PC-3 (cell line): ENCODE measurements at regions not wholly inside any gene's neighbourhood (a gene's known extent, or its start where the extent isn't known, plus 50 kb on each side); places are given as distances from the start of the nearest gene placed in this dataset.

Experiments
- ATAC-seq: fragments of 200-7000 bp; cut with Tn5 transposase; 2 replicates; pipeline ENCODE4 v1.9.1; 2020; ENCODE audit warnings: mild to moderate bottlenecking, moderate library complexity
- BruUV-seq: library from RNA; stranded (reverse); fragments of 400-500 nt; replicated peaks from 2 replicates; lab custom pipeline; 2021; lab: Mats Ljungman, UMichigan
- CTCF ChIA-PET: fragments of 300-600 bp; sonication (Branson Sonifier 250); formaldehyde crosslinking; loops from one replicate; lab custom pipeline; 2022; ENCODE audit warnings: antibody characterized with exemption; lab: Charles Lee
- POLR2A ChIA-PET: fragments of 300-600 bp; sonication (Branson Sonifier 250); formaldehyde crosslinking; loops from one replicate; lab custom pipeline; 2022; ENCODE audit warnings: antibody characterized with exemption; ENCODE audit not compliant: unreplicated experiment; lab: Charles Lee
- DNase-seq: peaks from one replicate; pipeline ENCODE4 v3.0.0-alpha.2; 2015
- H2AFZ ChIP-seq: fragments of 300-600 bp; sonication (generic); 2 replicates; pipeline ENCODE4 v1.6.0; 2016; ENCODE audit warnings: antibody characterized with exemption, low read length
- H3F3A ChIP-seq: fragments of 300-600 bp; sonication (generic); one replicate; pipeline ENCODE4 v1.6.0; 2017; ENCODE audit warnings: antibody characterized with exemption, low read length, control low read depth, mild to moderate bottlenecking; ENCODE audit not compliant: unreplicated experiment
- H3K27ac ChIP-seq: fragments of 300-600 bp; sonication (generic); 2 replicates; pipeline ENCODE4 v1.5.1; 2016; ENCODE audit warnings: mild to moderate bottlenecking, low read length
- H3K27me3 ChIP-seq: fragments of 300-600 bp; sonication (generic); 2 replicates; pipeline ENCODE4 v1.6.1; 2016; ENCODE audit warnings: low read length, mixed read lengths
- H3K36me3 ChIP-seq: fragments of 300-600 bp; sonication (generic); 2 replicates; pipeline ENCODE4 v1.6.1; 2016; ENCODE audit warnings: low read depth, mixed run types, low read length, mixed read lengths
- H3K4me1 ChIP-seq: fragments of 300-600 bp; sonication (generic); 2 replicates; pipeline ENCODE4 v1.5.1; 2016; ENCODE audit warnings: low read length; ENCODE audit not compliant: insufficient read depth
- H3K4me2 ChIP-seq: fragments of 300-600 bp; sonication (generic); 2 replicates; pipeline ENCODE4 v1.6.0; 2016; ENCODE audit warnings: low read length
- H3K4me3 ChIP-seq: fragments of 300-600 bp; sonication (generic); 2 replicates; pipeline ENCODE4 v1.5.1; 2016; ENCODE audit warnings: mild to moderate bottlenecking, low read length, mixed read lengths
- H3K79me2 ChIP-seq: fragments of 300-600 bp; sonication (generic); 2 replicates; pipeline ENCODE4 v1.6.1; 2017; ENCODE audit warnings: low read length, mixed read lengths
- H3K9ac ChIP-seq: fragments of 300-600 bp; sonication (generic); 2 replicates; pipeline ENCODE4 v1.6.0; 2016; ENCODE audit warnings: mild to moderate bottlenecking, low read length
- H3K9me2 ChIP-seq: fragments of 300-600 bp; sonication (generic); replicated peaks from 2 replicates; pipeline ENCODE4 v1.6.1; 2016; ENCODE audit warnings: mixed run types, low read length, mixed read lengths
- H3K9me3 ChIP-seq: fragments of 300-600 bp; sonication (generic); 2 replicates; pipeline ENCODE4 v1.6.1; 2016; ENCODE audit warnings: low read length, mixed read lengths
- H4K20me1 ChIP-seq: fragments of 300-600 bp; sonication (generic); 2 replicates; pipeline ENCODE4 v1.6.1; 2016; ENCODE audit warnings: low read length, mixed read lengths
- CTCF ChIP-seq: fragments of 300-600 bp; sonication (generic); conservative IDR thresholded peaks from 2 replicates; pipeline ENCODE4 v1.5.1; 2017; ENCODE audit warnings: antibody characterized with exemption, low read depth, mild to moderate bottlenecking, low read length
- EZH2 ChIP-seq: fragments of 300-600 bp; sonication (generic); IDR thresholded peaks from one replicate; pipeline ENCODE4 v1.6.1; 2017; ENCODE audit warnings: antibody characterized with exemption, mild to moderate bottlenecking, low read length; ENCODE audit not compliant: unreplicated experiment
- EZH2phosphoT487 ChIP-seq: fragments of 300-600 bp; sonication (generic); IDR thresholded peaks from 2 replicates; pipeline ENCODE4 v1.6.1; 2018; ENCODE audit warnings: mild to moderate bottlenecking, antibody characterized with exemption, low read length, borderline replicate concordance
- intact Hi-C: fragments of 100-400 bp; cut with micrococcal nuclease; formaldehyde crosslinking; loops from 2 replicates; pipeline ENCODE4 v1.9.0; 2023

- ChIA-PET POLR2A (no interaction called here), CTCF (no interaction called here)
- Histone ChIP-seq H2AFZ (no peak overlapping the region), H4K20me1 (no peaks in the 10 kb centered on the region), H3K4me2 (no peak overlapping the region), H3K27me3 (no peaks in the 10 kb centered on the region), H3K9me2 (no peaks in the 10 kb centered on the region), H3K4me3 (no peak overlapping the region), H3K27ac (no peak overlapping the region), H3K9me3 (no peaks in the 10 kb centered on the region), H3K79me2 (no peaks in the 10 kb centered on the region), H3K36me3 (no peaks in the 10 kb centered on the region), H3F3A (no peaks in the 10 kb centered on the region), H3K9ac (no peak overlapping the region), H3K4me1 (no peaks in the 10 kb centered on the region)
- no TSS peak for BruUV-seq
- DNase-seq (no peak), ATAC-seq (no peak)
- intact Hi-C loops, result no loop called here
- no peak for TF ChIP-seq CTCF
- TF ChIP-seq EZH2phosphoT487, result no peak
These were observed 215.4 kb upstream of the CTNND2 start for GRCh38 chr5:12119657-12120056.

GRCh38 chr5:12114075-12114474 is 209.8 kb upstream of the CTNND2 start:
- CTCF ChIA-PET, result no interaction called here
- POLR2A ChIA-PET, result no interaction called here

GRCh38 chr5:12113062-12113461 is 208.8 kb upstream of the CTNND2 start:
- Histone ChIP-seq H4K20me1 (no peaks in the 10 kb centered on the region), H3K27me3 (no peaks in the 10 kb centered on the region), H3K36me3 (no peaks in the 10 kb centered on the region), H3K79me2 (no peaks in the 10 kb centered on the region), H3K9ac (no peak overlapping the region), H3K4me3 (no peak overlapping the region), H3K27ac (no peak overlapping the region), H3K4me2 (no peak overlapping the region), H2AFZ (no peak overlapping the region), H3K4me1 (no peaks in the 10 kb centered on the region), H3K9me2 (no peaks in the 10 kb centered on the region), H3K9me3 (no peaks in the 10 kb centered on the region), H3F3A (no peaks in the 10 kb centered on the region)
- DNase-seq, result no peak
- ChIA-PET CTCF (no interaction called here), POLR2A (no interaction called here)
- BruUV-seq, result no TSS peak
- intact Hi-C loops, result no loop called here
- TF ChIP-seq CTCF, result no peak
- no peak for TF ChIP-seq EZH2
- TF ChIP-seq EZH2phosphoT487, result no peak
- ATAC-seq, result no peak

More at GRCh38 chr5:12114075-12114474, 209.8 kb upstream of the CTNND2 start:
- Histone ChIP-seq H3K4me3 (no peak overlapping the region), H3K4me1 (no peaks in the 10 kb centered on the region), H3F3A (no peaks in the 10 kb centered on the region), H3K36me3 (no peaks in the 10 kb centered on the region), H3K9ac (no peak overlapping the region), H3K79me2 (no peaks in the 10 kb centered on the region), H3K9me3 (no peaks in the 10 kb centered on the region), H3K4me2 (no peak overlapping the region), H4K20me1 (no peaks in the 10 kb centered on the region), H2AFZ (no peak overlapping the region), H3K9me2 (no peaks in the 10 kb centered on the region), H3K27ac (no peak overlapping the region), H3K27me3 (no peaks in the 10 kb centered on the region)
- ATAC-seq (no peak), DNase-seq (no peak)
- no TSS peak for BruUV-seq
- intact Hi-C loops, result no loop called here
- TF ChIP-seq CTCF (no peak), EZH2 (no peak)
